ENCODE measurements at regions not wholly inside any gene's neighbourhood (a gene's known extent, or its start where the extent isn't known, plus 50 kb on each side); places are given as distances from the start of the nearest gene placed in this dataset.

- no peaks in the 10 kb centered on the region for H3K9me3 ChIP-seq (replicated peaks; ENCODE audit: control insufficient read depth, insufficient read depth, low read length)
- H3K4me3 ChIP-seq (replicated peaks in 1 of 3; ENCODE audit: insufficient read depth in 1 of 3, low read depth in 1 of 3, low read length in 3 of 3) = no peak overlapping the region
- ChIA-PET CTCF (interaction anchor here (0.6 kb wide), 1 partner anchor 9 kb away, joined by 3 read pairs; no protein-coding TSS in a partner anchor), POLR2A (no interaction called here)
- intact Hi-C loops (cut with micrococcal nuclease) (no loop called here), dilution Hi-C loops (cut with MboI; ENCODE audit: extremely low pct_ligation_motif_present, low sequenced_read_pairs) (no loop called here)
- H3K9ac ChIP-seq (replicated peaks; ENCODE audit: extremely low read depth, insufficient read depth, low read length) = no peak overlapping the region
- no peaks in the 10 kb centered on the region for H3K4me1 ChIP-seq (ENCODE audit: control insufficient read depth, extremely low read depth, insufficient read depth, low read length)
- no peak for FAIRE-seq
- H3K27me3 ChIP-seq (ENCODE audit: control insufficient read depth in 2 of 2, insufficient read depth in 2 of 2, low read length in 2 of 2) = peaks cover 0 to 2% of the 10 kb centered on the region in 2 experiments
- H3K36me3 ChIP-seq (ENCODE audit: control insufficient read depth in 2 of 2, extremely low read depth in 1 of 2, insufficient read depth in 2 of 2, low read length in 2 of 2) = no peaks in the 10 kb centered on the region
- H3K79me2 ChIP-seq (ENCODE audit: control insufficient read depth, insufficient read depth, low read length) = no peaks in the 10 kb centered on the region
- no peak overlapping the region for H2AFZ ChIP-seq (ENCODE audit: low read depth, low read length)
- no peaks in the 10 kb centered on the region for H4K20me1 ChIP-seq (replicated peaks; ENCODE audit: control insufficient read depth, extremely low read depth, insufficient read depth, low read length)
- no peaks in the 10 kb centered on the region for H3K9me1 ChIP-seq (replicated peaks; ENCODE audit: control insufficient read depth, extremely low read depth, insufficient read depth, low read length)
- H3K27ac ChIP-seq (ENCODE audit: insufficient read depth, low read depth, low read length) = no peak overlapping the region
- no TSS peak for BruUV-seq (replicated peaks)
- TF ChIP-seq GATA2 (IDR thresholded peaks at IDR 0.05; ENCODE audit: insufficient read depth, insufficient read length, low read depth, low read length) = no peak
- no peak for TF ChIP-seq MYC (IDR thresholded peaks at IDR 0.05; ENCODE audit: low read depth, low read length)
- no peak for TF ChIP-seq JUN (IDR thresholded peaks at IDR 0.05; ENCODE audit: borderline replicate concordance, insufficient read depth, insufficient read length, low read depth)
- TF ChIP-seq EZH2 (IDR thresholded peaks at IDR 0.05; ENCODE audit: borderline replicate concordance, low read depth, low read length, severe bottlenecking) = no peak
- no peak for TF ChIP-seq MAX (IDR thresholded peaks at IDR 0.05; ENCODE audit: insufficient read depth, insufficient read length)
- TF ChIP-seq POLR2AphosphoS5 (IDR thresholded peaks at IDR 0.05; ENCODE audit: insufficient read depth, low read depth, low read length) = no peak
- no peak for TF ChIP-seq POLR2A (IDR thresholded peaks at IDR 0.05; ENCODE audit: low read depth, low read length)
- no peak overlapping the region for H3K4me2 ChIP-seq (ENCODE audit: insufficient read depth, low read length)
- no peak for DNase-seq (ENCODE audit: low read depth, low spot score)
Measured at GRCh38 chr17:72351365-72351764, 230.5 kb downstream of the SOX9 start.

- no TSS peak for BruUV-seq (replicated peaks)
- POLR2A ChIA-PET = no interaction called here
- no peaks in the 10 kb centered on the region for H3K36me3 ChIP-seq (ENCODE audit: control insufficient read depth in 2 of 2, extremely low read depth in 1 of 2, insufficient read depth in 2 of 2, low read length in 2 of 2)
- intact Hi-C loops (cut with micrococcal nuclease) = no loop called here
- H3K4me3 ChIP-seq (replicated peaks in 1 of 3; ENCODE audit: insufficient read depth in 1 of 3, low read depth in 1 of 3, low read length in 3 of 3) = no peak overlapping the region
- H3K4me2 ChIP-seq (ENCODE audit: insufficient read depth, low read length) = no peak overlapping the region
- H3K27me3 ChIP-seq (ENCODE audit: control insufficient read depth in 2 of 2, insufficient read depth in 2 of 2, low read length in 2 of 2) = peaks cover 0 to 2% of the 10 kb centered on the region in 2 experiments
- H3K4me1 ChIP-seq (ENCODE audit: control insufficient read depth, extremely low read depth, insufficient read depth, low read length) = no peaks in the 10 kb centered on the region
- dilution Hi-C loops (cut with MboI; ENCODE audit: extremely low pct_ligation_motif_present, low sequenced_read_pairs) = no loop called here
- FAIRE-seq (no peak), DNase-seq (ENCODE audit: low read depth, low spot score) (no peak)
- H3K9me1 ChIP-seq (replicated peaks; ENCODE audit: control insufficient read depth, extremely low read depth, insufficient read depth, low read length) = no peaks in the 10 kb centered on the region
- H3K27ac ChIP-seq (ENCODE audit: insufficient read depth, low read depth, low read length) = no peak overlapping the region
- no peaks in the 10 kb centered on the region for H3K9me3 ChIP-seq (replicated peaks; ENCODE audit: control insufficient read depth, insufficient read depth, low read length)
- no peaks in the 10 kb centered on the region for H3K79me2 ChIP-seq (ENCODE audit: control insufficient read depth, insufficient read depth, low read length)
- H3K9ac ChIP-seq (replicated peaks; ENCODE audit: extremely low read depth, insufficient read depth, low read length) = no peak overlapping the region
- CTCF ChIA-PET = interaction anchor here (0.6 to 1.2 kb wide), 2 partner anchors 9 to 28 kb away, joined by 3 read pairs; no protein-coding TSS in a partner anchor
- no peaks in the 10 kb centered on the region for H4K20me1 ChIP-seq (replicated peaks; ENCODE audit: control insufficient read depth, extremely low read depth, insufficient read depth, low read length)
- no peak overlapping the region for H2AFZ ChIP-seq (ENCODE audit: low read depth, low read length)
- TF ChIP-seq EZH2 (IDR thresholded peaks at IDR 0.05; ENCODE audit: borderline replicate concordance, low read depth, low read length, severe bottlenecking) = no peak
- no peak for TF ChIP-seq GATA2 (IDR thresholded peaks at IDR 0.05; ENCODE audit: insufficient read depth, insufficient read length, low read depth, low read length)
- TF ChIP-seq POLR2AphosphoS5 (IDR thresholded peaks at IDR 0.05; ENCODE audit: insufficient read depth, low read depth, low read length) = no peak
- TF ChIP-seq MYC (IDR thresholded peaks at IDR 0.05; ENCODE audit: low read depth, low read length) = no peak
- no peak for TF ChIP-seq POLR2A (IDR thresholded peaks at IDR 0.05; ENCODE audit: low read depth, low read length)
- TF ChIP-seq MAX (IDR thresholded peaks at IDR 0.05; ENCODE audit: insufficient read depth, insufficient read length) = no peak
- no peak for TF ChIP-seq CTCF (IDR thresholded peaks at IDR 0.05; ENCODE audit: extremely low read depth in 1 of 2, insufficient read depth in 1 of 2, low read depth in 1 of 2, low read length in 2 of 2)
- no peak for TF ChIP-seq FOS (IDR thresholded peaks at IDR 0.05; ENCODE audit: borderline replicate concordance, insufficient read depth, low read length)
- no peak for TF ChIP-seq JUN (IDR thresholded peaks at IDR 0.05; ENCODE audit: borderline replicate concordance, insufficient read depth, insufficient read length, low read depth)
Measured at GRCh38 chr17:72351884-72352346, 231.1 kb downstream of the SOX9 start.
